T-helper 1 cell (primary cell): ENCODE measurements at regions not wholly inside any gene's neighbourhood (a gene's known extent, or its start where the extent isn't known, plus 50 kb on each side); places are given as distances from the start of the nearest gene placed in this dataset.
A peak's percentile ranks its signal among the peaks of the same experiment; 100 is the strongest.

Experiments
- DNase-seq, 5 donors: peaks; one replicate each; pipeline ENCODE4 v3.0.0-alpha.2; 2012 to 2020

GRCh38 chr9:113788616-113789330 lies 87.3 kb upstream of the ZNF618 start:
- no peak for DNase-seq

GRCh38 chr9:113790093-113790492 lies 86.0 kb upstream of the ZNF618 start:
- no peak for DNase-seq

- DNase-seq = no peak
Measured at GRCh38 chr9:113793558-113793957, 82.6 kb upstream of the ZNF618 start.

GRCh38 chr9:113794721-113795120 lies 81.4 kb upstream of the ZNF618 start:
- no peak for DNase-seq

GRCh38 chr9:113795811-113796392 lies 80.2 kb upstream of the ZNF618 start:
- DNase-seq = no peak

- no peak for DNase-seq
Measured at GRCh38 chr9:113796646-113797426, 79.3 kb upstream of the ZNF618 start.

- DNase-seq = no peak
Measured at GRCh38 chr9:113798062-113799030, 77.8 kb upstream of the ZNF618 start.

- no peak for DNase-seq
Measured at GRCh38 chr9:113800276-113800675, 75.8 kb upstream of the ZNF618 start.

- no peak for DNase-seq
Measured at GRCh38 chr9:113803811-113804589, 72.1 kb upstream of the ZNF618 start.

GRCh38 chr9:113805486-113806132 lies 70.5 kb upstream of the ZNF618 start:
- DNase-seq = no peak

- peak in 2 of 5 donors; percentile 6 to 14 for DNase-seq
Measured at GRCh38 chr9:113807173-113808061, 68.7 kb upstream of the ZNF618 start.

GRCh38 chr9:113808391-113809358 lies 67.4 kb upstream of the ZNF618 start:
- no peak for DNase-seq

- DNase-seq = no peak
Measured at GRCh38 chr9:113817171-113817570, 58.9 kb upstream of the ZNF618 start.

GRCh38 chr9:113818391-113818790 lies 57.7 kb upstream of the ZNF618 start:
- no peak for DNase-seq

- DNase-seq = no peak
Measured at GRCh38 chr9:113822315-113822714, 53.8 kb upstream of the ZNF618 start.

- DNase-seq = no peak
Measured at GRCh38 chr9:113823421-113823820, 52.7 kb upstream of the ZNF618 start.
